ENCODE measurements at regions not wholly inside any gene's neighbourhood (a gene's known extent, or its start where the extent isn't known, plus 50 kb on each side); places are given as distances from the start of the nearest gene placed in this dataset.

DNA sequence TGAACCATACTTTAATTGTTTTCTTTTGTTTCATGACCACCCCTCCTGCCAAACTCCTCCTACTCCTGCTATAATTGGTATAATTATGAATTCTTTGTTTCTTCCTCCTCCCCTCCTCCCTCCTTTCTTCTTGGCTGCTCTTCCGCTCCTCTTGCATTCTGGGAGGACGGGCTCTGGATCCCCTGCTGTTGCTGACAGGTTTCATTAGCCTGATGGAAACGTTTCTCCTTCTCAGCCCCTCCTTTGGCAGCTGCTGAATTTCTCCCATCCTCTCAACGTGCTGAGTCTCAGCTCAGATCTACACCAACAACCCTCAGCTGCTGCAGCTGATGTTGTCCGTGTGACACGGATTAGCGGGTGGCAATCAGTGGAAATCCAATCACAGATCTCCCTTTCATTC, 97.1 kb upstream of the UBAC2 start:
- peaks cover 4% of the 10 kb centered on the region for H3K27me3 Mint-ChIP-seq (ENCODE audit: low read depth)
- peaks cover 9% of the 10 kb centered on the region for H3K9me3 Mint-ChIP-seq
- DNase-seq (ENCODE audit: low spot score in 2 of 2, unreplicated experiment in 2 of 2) = no peak
- H3K4me3 Mint-ChIP-seq = no peak overlapping the region
- TF ChIP-seq, protein P1, sequence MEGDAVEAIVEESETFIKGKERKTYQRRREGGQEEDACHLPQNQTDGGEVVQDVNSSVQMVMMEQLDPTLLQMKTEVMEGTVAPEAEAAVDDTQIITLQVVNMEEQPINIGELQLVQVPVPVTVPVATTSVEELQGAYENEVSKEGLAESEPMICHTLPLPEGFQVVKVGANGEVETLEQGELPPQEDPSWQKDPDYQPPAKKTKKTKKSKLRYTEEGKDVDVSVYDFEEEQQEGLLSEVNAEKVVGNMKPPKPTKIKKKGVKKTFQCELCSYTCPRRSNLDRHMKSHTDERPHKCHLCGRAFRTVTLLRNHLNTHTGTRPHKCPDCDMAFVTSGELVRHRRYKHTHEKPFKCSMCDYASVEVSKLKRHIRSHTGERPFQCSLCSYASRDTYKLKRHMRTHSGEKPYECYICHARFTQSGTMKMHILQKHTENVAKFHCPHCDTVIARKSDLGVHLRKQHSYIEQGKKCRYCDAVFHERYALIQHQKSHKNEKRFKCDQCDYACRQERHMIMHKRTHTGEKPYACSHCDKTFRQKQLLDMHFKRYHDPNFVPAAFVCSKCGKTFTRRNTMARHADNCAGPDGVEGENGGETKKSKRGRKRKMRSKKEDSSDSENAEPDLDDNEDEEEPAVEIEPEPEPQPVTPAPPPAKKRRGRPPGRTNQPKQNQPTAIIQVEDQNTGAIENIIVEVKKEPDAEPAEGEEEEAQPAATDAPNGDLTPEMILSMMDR (IDR thresholded peaks at IDR 0.05; ENCODE audit: unreplicated experiment) = no peak
- no peaks in the 10 kb centered on the region for H3K36me3 Mint-ChIP-seq
- no peak overlapping the region for H3K27ac Mint-ChIP-seq
- H3K4me1 Mint-ChIP-seq = peaks cover 8% of the 10 kb centered on the region

DNA sequence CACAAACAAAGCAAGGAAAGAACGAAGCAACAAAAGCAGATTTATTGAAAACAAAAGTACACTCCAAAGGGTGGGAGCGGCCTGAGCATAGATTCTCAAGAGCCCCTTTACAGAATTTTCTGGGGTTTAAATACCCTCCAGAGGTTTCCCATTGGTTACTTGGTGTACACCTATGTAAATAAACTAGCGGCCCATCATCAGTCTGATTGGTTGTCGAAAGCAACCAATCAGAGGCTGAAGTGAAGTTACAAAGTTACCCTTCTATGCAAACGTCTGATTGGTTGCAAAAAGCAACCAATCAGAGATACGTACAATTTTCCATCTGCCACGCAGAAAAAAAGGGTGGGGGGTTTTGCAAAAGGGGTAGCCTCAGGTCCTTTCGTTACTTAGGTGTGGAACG, 96.3 kb upstream of the UBAC2 start:
- Mint-ChIP-seq H3K9me3 (peaks cover 13% of the 10 kb centered on the region), H3K27ac (no peak overlapping the region), H3K4me1 (peaks cover 8% of the 10 kb centered on the region), H3K27me3 (ENCODE audit: low read depth) (peaks cover 4% of the 10 kb centered on the region), H3K4me3 (no peak overlapping the region), H3K36me3 (no peaks in the 10 kb centered on the region)
- TF ChIP-seq, protein P1 (IDR thresholded peaks at IDR 0.05; ENCODE audit: unreplicated experiment) = no peak
- no peak for DNase-seq (ENCODE audit: low spot score in 2 of 2, unreplicated experiment in 2 of 2)

DNA sequence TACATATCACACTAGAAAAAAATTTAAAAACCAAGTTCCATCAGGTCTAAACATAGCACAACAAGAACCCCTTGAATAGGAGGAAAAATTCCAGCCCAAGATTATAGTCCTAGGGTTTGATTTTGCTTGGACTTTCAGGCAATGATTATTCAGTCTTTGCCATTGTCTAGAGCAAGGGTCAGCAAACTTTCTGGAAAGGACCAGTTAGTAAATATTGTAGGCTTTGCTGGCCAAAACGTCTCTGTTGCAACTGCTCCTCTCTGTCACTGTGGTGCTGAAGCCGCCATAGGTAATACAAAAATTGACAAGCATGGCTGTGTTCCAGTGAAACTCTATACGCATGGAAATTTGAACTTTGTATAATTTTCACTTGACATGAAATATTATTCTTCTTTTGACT, 95.5 kb upstream of the UBAC2 start:
- H3K4me3 Mint-ChIP-seq = no peak overlapping the region
- no peaks in the 10 kb centered on the region for H3K36me3 Mint-ChIP-seq
- peaks cover 4% of the 10 kb centered on the region for H3K27me3 Mint-ChIP-seq (ENCODE audit: low read depth)
- no peak for DNase-seq (ENCODE audit: low spot score in 2 of 2, unreplicated experiment in 2 of 2)
- H3K4me1 Mint-ChIP-seq = peaks cover 8% of the 10 kb centered on the region
- H3K9me3 Mint-ChIP-seq = peaks cover 13% of the 10 kb centered on the region
- TF ChIP-seq, protein P1 (IDR thresholded peaks at IDR 0.05; ENCODE audit: unreplicated experiment) = no peak
- H3K27ac Mint-ChIP-seq = no peak overlapping the region

DNA sequence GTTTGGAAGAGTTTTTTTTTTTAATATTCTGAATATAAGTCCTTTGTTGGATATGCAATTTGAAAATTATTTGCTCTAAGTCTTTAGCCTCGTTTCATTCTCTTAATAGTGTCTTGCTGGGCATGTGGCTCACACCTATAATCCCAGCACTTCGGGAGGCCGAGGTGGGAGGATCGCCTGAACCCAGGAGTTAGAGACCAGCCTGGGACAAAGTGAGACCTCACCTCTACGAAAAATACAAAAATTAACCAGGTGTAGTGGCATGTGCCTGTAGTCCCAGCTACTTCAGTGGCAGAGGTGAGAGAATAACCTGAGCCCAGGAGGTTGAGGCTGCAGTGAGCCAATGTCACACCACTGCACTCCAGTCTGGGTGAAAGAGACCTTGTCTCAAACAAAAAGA, 87.3 kb upstream of the UBAC2 start:
- H3K4me3 Mint-ChIP-seq = no peak overlapping the region
- peaks cover 4% of the 10 kb centered on the region for H3K9me3 Mint-ChIP-seq
- TF ChIP-seq, protein P1 (IDR thresholded peaks at IDR 0.05; ENCODE audit: unreplicated experiment) = no peak
- H3K4me1 Mint-ChIP-seq = no peaks in the 10 kb centered on the region
- no peak for DNase-seq (ENCODE audit: low spot score in 2 of 2, unreplicated experiment in 2 of 2)
- H3K27ac Mint-ChIP-seq = no peak overlapping the region
- no peaks in the 10 kb centered on the region for H3K36me3 Mint-ChIP-seq
- no peaks in the 10 kb centered on the region for H3K27me3 Mint-ChIP-seq (ENCODE audit: low read depth)

DNA sequence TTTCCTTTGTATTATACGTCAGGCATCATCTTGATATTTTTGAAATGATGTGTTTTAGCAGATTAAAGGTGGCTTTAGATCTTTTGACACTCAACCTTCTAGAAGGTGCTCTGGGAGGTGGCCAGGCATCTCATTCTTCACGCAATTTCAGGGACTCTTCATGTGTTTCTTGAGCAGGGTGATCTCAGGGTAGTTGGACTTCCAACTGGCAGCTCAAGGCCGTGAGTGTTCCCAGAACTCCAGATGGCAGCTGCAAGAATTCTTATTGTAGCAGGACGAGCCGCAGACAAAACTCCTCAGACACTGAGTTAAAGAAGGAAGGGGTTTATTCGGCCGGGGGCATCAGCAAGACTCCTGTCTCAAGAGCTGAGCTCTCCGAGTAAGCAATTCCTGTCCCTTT, 82.5 kb upstream of the UBAC2 start:
- Mint-ChIP-seq H3K27me3 (ENCODE audit: low read depth) (no peaks in the 10 kb centered on the region), H3K4me3 (no peak overlapping the region), H3K9me3 (peaks cover 4% of the 10 kb centered on the region), H3K4me1 (no peaks in the 10 kb centered on the region), H3K36me3 (no peaks in the 10 kb centered on the region), H3K27ac (no peak overlapping the region)
- no peak for DNase-seq (ENCODE audit: low spot score in 2 of 2, unreplicated experiment in 2 of 2)
- TF ChIP-seq, protein P1 (IDR thresholded peaks at IDR 0.05; ENCODE audit: unreplicated experiment) = no peak

DNA sequence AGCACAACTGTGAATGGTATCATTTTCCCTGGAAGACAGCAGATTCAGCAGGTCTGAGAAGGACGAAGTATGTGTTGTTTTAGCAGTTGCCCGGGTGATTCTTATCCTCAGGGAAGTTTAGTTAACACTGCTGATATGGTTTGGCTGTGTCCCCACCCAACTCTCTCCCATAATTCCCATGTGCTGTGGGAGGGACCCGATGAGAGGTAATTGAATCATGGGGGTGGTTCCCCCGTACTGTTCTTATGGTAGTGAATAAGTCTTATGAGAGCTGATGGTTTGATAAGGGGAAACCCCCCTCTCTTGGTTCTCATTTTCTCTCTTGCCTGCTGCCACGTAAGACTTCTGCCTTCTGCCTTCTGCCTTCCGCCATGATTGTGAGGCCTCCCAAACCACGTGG, 81.0 kb upstream of the UBAC2 start:
- TF ChIP-seq, protein P1 (IDR thresholded peaks at IDR 0.05; ENCODE audit: unreplicated experiment) = no peak
- DNase-seq (ENCODE audit: low spot score in 2 of 2, unreplicated experiment in 2 of 2) = no peak
- H3K9me3 Mint-ChIP-seq = peaks cover 4% of the 10 kb centered on the region
- H3K27ac Mint-ChIP-seq = no peak overlapping the region
- no peaks in the 10 kb centered on the region for H3K36me3 Mint-ChIP-seq
- H3K27me3 Mint-ChIP-seq (ENCODE audit: low read depth) = no peaks in the 10 kb centered on the region
- H3K4me3 Mint-ChIP-seq = no peak overlapping the region
- no peaks in the 10 kb centered on the region for H3K4me1 Mint-ChIP-seq

All from mesothelial cell of epicardium (in vitro differentiated cells).